HCT116 (cell line): ENCODE measurements at regions not wholly inside any gene's neighbourhood (a gene's known extent, or its start where the extent isn't known, plus 50 kb on each side); places are given as distances from the start of the nearest gene placed in this dataset.

Source experiments
- ATAC-seq: fragments of 200-7000 bp; cut with Tn5 transposase; 2 replicates; pipeline ENCODE4 v1.9.1; 2020; ENCODE audit warnings: mild to moderate bottlenecking, moderate library complexity
- BruUV-seq: library from RNA; stranded (reverse); fragments of 400-500 nt; replicated peaks from 2 replicates; lab custom pipeline; 2021; lab: Mats Ljungman, UMichigan
- CTCF ChIA-PET: fragments of 300-600 bp; sonication (Branson Sonifier 250); formaldehyde crosslinking; loops from one replicate; lab custom pipeline; 2021; ENCODE audit warnings: antibody characterized with exemption; lab: Charles Lee
- POLR2A ChIA-PET: fragments of 300-600, 350-600 bp; sonication (Branson Sonifier 250); formaldehyde crosslinking; loops from one replicate; lab custom pipeline; 2021; ENCODE audit warnings: antibody characterized with exemption; lab: Charles Lee
- RAD21 ChIA-PET, 2 experiments: fragments of 300-600 bp; sonication (Branson Sonifier 250); formaldehyde crosslinking; loops; one replicate each; lab custom pipeline; 2023; ENCODE audit warnings: low total read pairs in 2 of 2; ENCODE audit not compliant: uncharacterized antibody in 2 of 2, unreplicated experiment in 2 of 2, low non-redundant PET in 1 of 2; lab: Charles Lee
- DNase-seq: peaks from one replicate; pipeline ENCODE4 v3.0.0-alpha.2; 2010; ENCODE audit warnings: low read depth, low spot score
- H2AFZ ChIP-seq: fragments of 200-600 bp; shearing (Covaris generic), sonication (generic); 2 replicates; pipeline ENCODE4 v1.6.1; 2017; ENCODE audit warnings: low read depth, mixed run types, mixed read lengths, antibody characterized with exemption, low read length; ENCODE audit not compliant: poor library complexity, severe bottlenecking
- H3K27ac ChIP-seq: 2 replicates; pipeline ENCODE4 v1.5.1; 2012; ENCODE audit warnings: low read depth, low read length
- H3K27me3 ChIP-seq: fragments of 200-600 bp; sonication (generic); 2 replicates; pipeline ENCODE4 v1.6.1; 2016; ENCODE audit warnings: mixed run types, low read length, mixed read lengths; ENCODE audit not compliant: insufficient read depth
- H3K36me3 ChIP-seq, 2 experiments: fragments of 200-500 bp in 1 of 2; fragments of 200-600 bp in 1 of 2; sonication (Bioruptor generic) in 1 of 2; sonication (generic) in 1 of 2; 2 replicates each; pipeline versions ENCODE4 v1.5.1 to v1.6.1; 2014 to 2016; ENCODE audit warnings: low read length in 2 of 2, inconsistent platforms in 1 of 2, mixed read lengths in 1 of 2, mixed run types in 1 of 2; ENCODE audit not compliant: insufficient read depth in 2 of 2, control insufficient read depth in 1 of 2
- H3K4me1 ChIP-seq, 2 experiments: fragments of 200-600 bp in 1 of 2; sonication (generic) in 1 of 2; 2 replicates each; pipeline versions ENCODE4 v1.5.1 to v1.6.1; 2012 to 2017; ENCODE audit warnings: low read length in 2 of 2, inconsistent platforms in 1 of 2, mild to moderate bottlenecking in 1 of 2, mixed read lengths in 1 of 2, mixed run types in 1 of 2, moderate library complexity in 1 of 2; ENCODE audit not compliant: insufficient read depth in 2 of 2, control insufficient read depth in 1 of 2
- H3K4me2 ChIP-seq: fragments of 200-600 bp; sonication (generic); 2 replicates; pipeline ENCODE4 v1.6.1; 2017; ENCODE audit warnings: mixed run types, low read length, mixed read lengths
- H3K4me3 ChIP-seq, 2 experiments: fragments of 200-600 bp in 1 of 2; sonication (generic) in 1 of 2; replicated peaks in 1 of 2; 2 replicates each; pipeline ENCODE4 v1.5.1; 2011 to 2016; ENCODE audit warnings: low read length in 2 of 2, control low read depth in 1 of 2, low read depth in 1 of 2, mild to moderate bottlenecking in 1 of 2, mixed read lengths in 1 of 2, mixed run types in 1 of 2
- H3K79me2 ChIP-seq: fragments of 200-600 bp; sonication (generic); 2 replicates; pipeline ENCODE4 v1.6.1; 2017; ENCODE audit warnings: mild to moderate bottlenecking, mixed run types, low read length, moderate library complexity, mixed read lengths; ENCODE audit not compliant: insufficient read depth
- H3K9ac ChIP-seq: fragments of 200-600 bp; sonication (generic); 2 replicates; pipeline ENCODE4 v1.6.1; 2016; ENCODE audit warnings: low read length, mixed read lengths
- H3K9me2 ChIP-seq: fragments of 200-600 bp; sonication (generic), shearing (Covaris generic); 2 replicates; pipeline ENCODE4 v1.6.1; 2017; ENCODE audit warnings: mixed run types, mild to moderate bottlenecking, moderate library complexity; ENCODE audit not compliant: insufficient read depth
- H3K9me3 ChIP-seq, 2 experiments: fragments of 200-500 bp in 1 of 2; fragments of 200-600 bp in 1 of 2; sonication (Bioruptor generic) in 1 of 2; sonication (generic) in 1 of 2; 2 replicates each; pipeline ENCODE4 v1.6.1; 2014 to 2017; ENCODE audit warnings: low read length in 2 of 2, mixed read lengths in 2 of 2, inconsistent platforms in 1 of 2, low read depth in 1 of 2, mild to moderate bottlenecking in 1 of 2, mixed run types in 1 of 2, moderate library complexity in 1 of 2; ENCODE audit not compliant: control insufficient read depth in 1 of 2, insufficient read depth in 1 of 2
- H4K20me1 ChIP-seq: fragments of 200-600 bp; sonication (generic), shearing (Covaris generic); 2 replicates; pipeline ENCODE4 v1.6.1; 2017; ENCODE audit warnings: mixed run types, mild to moderate bottlenecking, moderate library complexity; ENCODE audit not compliant: insufficient read depth
- ATF3 ChIP-seq: IDR thresholded peaks from 2 replicates; pipeline ENCODE4 v1.6.1; 2012
- CBX3 ChIP-seq: IDR thresholded peaks from 2 replicates; pipeline ENCODE4 v1.6.1; 2012; ENCODE audit warnings: low read depth
- CEBPB ChIP-seq: IDR thresholded peaks from 2 replicates; pipeline ENCODE4 v1.6.1; 2012; ENCODE audit warnings: low read depth
- EGR1 ChIP-seq: IDR thresholded peaks from 2 replicates; pipeline ENCODE4 v1.6.1; 2012; ENCODE audit warnings: low read depth
- ELF1 ChIP-seq: IDR thresholded peaks from 2 replicates; pipeline ENCODE4 v1.6.1; 2012; ENCODE audit warnings: low read depth, borderline replicate concordance
- EZH2 ChIP-seq: fragments of 200-600 bp; sonication (generic); IDR thresholded peaks from 2 replicates; pipeline ENCODE4 v1.6.1; 2017; ENCODE audit warnings: antibody characterized with exemption, mixed run types
- MAX ChIP-seq: IDR thresholded peaks from 2 replicates; pipeline ENCODE4 v1.6.1; 2012
- POLR2A ChIP-seq: IDR thresholded peaks from 2 replicates; pipeline ENCODE4 v1.7.0; 2011; ENCODE audit warnings: borderline replicate concordance; ENCODE audit not compliant: insufficient read depth, insufficient read length; ENCODE audit errors: extremely low read depth
- POLR2AphosphoS5 ChIP-seq: IDR thresholded peaks from 2 replicates; pipeline ENCODE4 v1.6.1; 2011; ENCODE audit warnings: mild to moderate bottlenecking, low read depth, low read length, moderate library complexity
- RAD21 ChIP-seq: IDR thresholded peaks from 2 replicates; pipeline ENCODE4 v1.6.1; 2012; ENCODE audit warnings: low read depth, mild to moderate bottlenecking
- REST ChIP-seq: IDR thresholded peaks from 2 replicates; pipeline ENCODE4 v1.6.1; 2012; ENCODE audit warnings: low read depth
- SRF ChIP-seq: IDR thresholded peaks from 2 replicates; pipeline ENCODE4 v1.6.1; 2012; ENCODE audit warnings: low read depth
- TCF7L2 ChIP-seq: IDR thresholded peaks from 2 replicates; pipeline ENCODE4 v1.7.0; 2011; ENCODE audit warnings: borderline replicate concordance, inconsistent platforms; ENCODE audit not compliant: insufficient read depth, insufficient read length; ENCODE audit errors: extremely low read depth
- YY1 ChIP-seq: IDR thresholded peaks from 2 replicates; pipeline ENCODE4 v1.6.1; 2011; ENCODE audit warnings: low read length, low read depth, moderate library complexity, mild to moderate bottlenecking; ENCODE audit not compliant: insufficient replicate concordance; ENCODE audit errors: extremely low read depth
- ZBTB33 ChIP-seq: IDR thresholded peaks from 2 replicates; pipeline ENCODE4 v1.6.1; 2011; ENCODE audit warnings: mild to moderate bottlenecking, low read length, moderate library complexity; ENCODE audit not compliant: insufficient replicate concordance; ENCODE audit errors: extremely low read depth
- ZFX ChIP-seq: fragments of 450-650 bp; IDR thresholded peaks from 2 replicates; pipeline ENCODE4 v1.6.1; 2017
- ZNF274 ChIP-seq: fragments of 200-500 bp; sonication (Bioruptor generic); IDR thresholded peaks from 2 replicates; pipeline ENCODE4 v1.6.1; 2014; ENCODE audit warnings: mild to moderate bottlenecking, low read depth, low read length, inconsistent platforms
- intact Hi-C: fragments of 100-400 bp; cut with micrococcal nuclease; formaldehyde crosslinking; loops from 2 replicates; pipeline ENCODE4 v1.10.0; 2022

- no peak overlapping the region for H3K4me2 ChIP-seq
- H3K79me2 ChIP-seq, result no peaks in the 10 kb centered on the region
- H4K20me1 ChIP-seq, result no peaks in the 10 kb centered on the region
- H3K27me3 ChIP-seq, result no peaks in the 10 kb centered on the region
- H3K36me3 ChIP-seq, result no peaks in the 10 kb centered on the region
- no peaks in the 10 kb centered on the region for H3K4me1 ChIP-seq
- H3K4me3 ChIP-seq, result no peak overlapping the region
- ChIA-PET CTCF (no interaction called here), POLR2A (no interaction called here), RAD21 (no interaction called here)
- DNase-seq (no peak), ATAC-seq (no peak)
- no peaks in the 10 kb centered on the region for H3K9me3 ChIP-seq
- no peaks in the 10 kb centered on the region for H3K9me2 ChIP-seq
- intact Hi-C loops, result no loop called here
- H3K27ac ChIP-seq, result no peak overlapping the region
- no TSS peak for BruUV-seq
- H2AFZ ChIP-seq, result no peak overlapping the region
- no peak overlapping the region for H3K9ac ChIP-seq
- no peak for TF ChIP-seq POLR2A
Measured at GRCh38 chr20:60203451-60203850, 245.2 kb downstream of the CDH26 start.

- no TSS peak for BruUV-seq
- CTCF ChIA-PET, result no interaction called here
- H3K9me3 ChIP-seq, result no peaks in the 10 kb centered on the region
- H3K36me3 ChIP-seq, result no peaks in the 10 kb centered on the region
- H4K20me1 ChIP-seq, result no peaks in the 10 kb centered on the region
- H3K4me2 ChIP-seq, result no peak overlapping the region
- POLR2A ChIA-PET, result no interaction called here
- ATAC-seq, result no peak
- no peak for DNase-seq
- H3K79me2 ChIP-seq, result no peaks in the 10 kb centered on the region
- no peak overlapping the region for H3K4me3 ChIP-seq
- RAD21 ChIA-PET, result no interaction called here
- no peak overlapping the region for H3K27ac ChIP-seq
- intact Hi-C loops, result no loop called here
- no peaks in the 10 kb centered on the region for H3K4me1 ChIP-seq
- no peaks in the 10 kb centered on the region for H3K9me2 ChIP-seq
- H3K9ac ChIP-seq, result no peak overlapping the region
- H2AFZ ChIP-seq, result no peak overlapping the region
- H3K27me3 ChIP-seq, result 0 out of 2 replicates have a peak, but pooled peaks cover under 1% of the 10 kb centered on the region
- TF ChIP-seq CBX3 (no peak), EZH2 (no peak), SRF (no peak), YY1 (no peak), REST (no peak), POLR2AphosphoS5 (no peak), TCF7L2 (no peak), ZNF274 (no peak), RAD21 (no peak), MAX (no peak), ATF3 (no peak), ZBTB33 (no peak), ELF1 (no peak), ZFX (no peak), CEBPB (no peak), EGR1 (no peak)
Measured at GRCh38 chr20:60204601-60205000, 246.4 kb downstream of the CDH26 start.
